HUES48 (cell line): ENCODE measurements at regions not wholly inside any gene's neighbourhood (a gene's known extent, or its start where the extent isn't known, plus 50 kb on each side); places are given as distances from the start of the nearest gene placed in this dataset.

Experiments
- H3K27ac ChIP-seq: one replicate; pipeline ENCODE4 v1.7.0; 2013; ENCODE audit warnings: low read depth, low read length, inconsistent platforms
- H3K27me3 ChIP-seq: 2 replicates; pipeline ENCODE4 v1.6.1; 2013; ENCODE audit warnings: mild to moderate bottlenecking, low read length; ENCODE audit not compliant: control insufficient read depth, insufficient read depth
- H3K36me3 ChIP-seq: 2 replicates; pipeline ENCODE4 v1.6.1; 2013; ENCODE audit warnings: low read length; ENCODE audit not compliant: control insufficient read depth, insufficient read depth
- H3K4me1 ChIP-seq: 2 replicates; pipeline ENCODE4 v1.6.1; 2013; ENCODE audit warnings: mild to moderate bottlenecking, low read length; ENCODE audit not compliant: control insufficient read depth, insufficient read depth
- H3K4me3 ChIP-seq: 2 replicates; pipeline ENCODE4 v1.5.1; 2013; ENCODE audit warnings: mild to moderate bottlenecking, low read depth, low read length
- H3K9ac ChIP-seq: 2 replicates; pipeline ENCODE4 v1.6.1; 2013; ENCODE audit warnings: mild to moderate bottlenecking, low read depth, low read length, moderate library complexity
- H3K9me3 ChIP-seq: 2 replicates; pipeline ENCODE4 v1.6.1; 2013; ENCODE audit warnings: low read length; ENCODE audit not compliant: control insufficient read depth, insufficient read depth

GRCh38 chr10:3293581-3294431 is 121.2 kb upstream of the PITRM1 start:
- H3K27me3 ChIP-seq, result no peaks in the 10 kb centered on the region
- H3K27ac ChIP-seq, result no peak overlapping the region

GRCh38 chr10:3292636-3293035 is 120.1 kb upstream of the PITRM1 start:
- no peak overlapping the region for H3K27ac ChIP-seq
- H3K4me3 ChIP-seq, result no peak overlapping the region
- no peaks in the 10 kb centered on the region for H3K36me3 ChIP-seq
- peaks cover 6% of the 10 kb centered on the region; the same call in 1 of the 2 replicates for H3K4me1 ChIP-seq
- no peaks in the 10 kb centered on the region for H3K9me3 ChIP-seq
- H3K27me3 ChIP-seq, result no peaks in the 10 kb centered on the region
- H3K9ac ChIP-seq, result no peak overlapping the region

More at GRCh38 chr10:3293581-3294431, 121.2 kb upstream of the PITRM1 start:
- no peak overlapping the region for H3K4me3 ChIP-seq
- H3K36me3 ChIP-seq, result no peaks in the 10 kb centered on the region
- no peaks in the 10 kb centered on the region for H3K9me3 ChIP-seq
- peaks cover 6% of the 10 kb centered on the region; the same call in 1 of the 2 replicates for H3K4me1 ChIP-seq
- H3K9ac ChIP-seq, result no peak overlapping the region

- no peak overlapping the region for H3K4me3 ChIP-seq
- H3K4me1 ChIP-seq, result peaks cover 5% of the 10 kb centered on the region; the same call in 1 of the 2 replicates
- H3K9me3 ChIP-seq, result no peaks in the 10 kb centered on the region
- H3K27me3 ChIP-seq, result no peaks in the 10 kb centered on the region
- H3K36me3 ChIP-seq, result no peaks in the 10 kb centered on the region
- H3K27ac ChIP-seq, result no peak overlapping the region
- no peak overlapping the region for H3K9ac ChIP-seq
Observed at GRCh38 chr10:3290550-3290949, 118.0 kb upstream of the PITRM1 start.

GRCh38 chr10:3287572-3288445 is 115.2 kb upstream of the PITRM1 start:
- Histone ChIP-seq H3K9me3 (no peaks in the 10 kb centered on the region), H3K27me3 (no peaks in the 10 kb centered on the region), H3K27ac (no peak overlapping the region), H3K4me3 (no peak overlapping the region), H3K9ac (no peak overlapping the region), H3K4me1 (no peaks in the 10 kb centered on the region), H3K36me3 (no peaks in the 10 kb centered on the region)

GRCh38 chr10:3282674-3283017 is 110.1 kb upstream of the PITRM1 start:
- Histone ChIP-seq H3K4me3 (no peak overlapping the region), H3K36me3 (no peaks in the 10 kb centered on the region), H3K9ac (no peak overlapping the region), H3K9me3 (no peaks in the 10 kb centered on the region), H3K27ac (no peak overlapping the region), H3K27me3 (no peaks in the 10 kb centered on the region), H3K4me1 (no peaks in the 10 kb centered on the region)

- Histone ChIP-seq H3K36me3 (no peaks in the 10 kb centered on the region), H3K9ac (no peak overlapping the region), H3K4me1 (no peaks in the 10 kb centered on the region), H3K4me3 (no peak overlapping the region), H3K27me3 (no peaks in the 10 kb centered on the region), H3K9me3 (no peaks in the 10 kb centered on the region), H3K27ac (no peak overlapping the region)
Observed at GRCh38 chr10:3281941-3282673, 109.5 kb upstream of the PITRM1 start.

- Histone ChIP-seq H3K4me1 (peaks cover 9% of the 10 kb centered on the region; the same call in 1 of the 2 replicates), H3K36me3 (no peaks in the 10 kb centered on the region), H3K27me3 (no peaks in the 10 kb centered on the region), H3K4me3 (no peak overlapping the region), H3K9me3 (no peaks in the 10 kb centered on the region), H3K9ac (no peak overlapping the region), H3K27ac (no peak overlapping the region)
Observed at GRCh38 chr10:3278771-3279170, 106.2 kb upstream of the PITRM1 start.

- H3K9ac ChIP-seq, result no peak overlapping the region
- H3K4me1 ChIP-seq, result peaks cover 18% of the 10 kb centered on the region
- H3K27me3 ChIP-seq, result no peaks in the 10 kb centered on the region
- no peak overlapping the region for H3K27ac ChIP-seq
- H3K36me3 ChIP-seq, result no peaks in the 10 kb centered on the region
- no peak overlapping the region for H3K4me3 ChIP-seq
- no peaks in the 10 kb centered on the region for H3K9me3 ChIP-seq
Observed at GRCh38 chr10:3277566-3277965, 105.0 kb upstream of the PITRM1 start.

- H3K36me3 ChIP-seq, result no peaks in the 10 kb centered on the region
- no peak overlapping the region for H3K9ac ChIP-seq
- H3K27me3 ChIP-seq, result no peaks in the 10 kb centered on the region
- H3K4me1 ChIP-seq, result peaks cover 44% of the 10 kb centered on the region
- H3K27ac ChIP-seq, result no peak overlapping the region
- H3K9me3 ChIP-seq, result no peaks in the 10 kb centered on the region
- no peak overlapping the region for H3K4me3 ChIP-seq
Observed at GRCh38 chr10:3274414-3274813, 101.8 kb upstream of the PITRM1 start.

- Histone ChIP-seq H3K4me1 (peaks cover 44% of the 10 kb centered on the region), H3K9ac (no peak overlapping the region), H3K4me3 (no peak overlapping the region), H3K9me3 (no peaks in the 10 kb centered on the region), H3K27me3 (no peaks in the 10 kb centered on the region), H3K27ac (no peak overlapping the region), H3K36me3 (no peaks in the 10 kb centered on the region)
Observed at GRCh38 chr10:3273966-3274365, 101.4 kb upstream of the PITRM1 start.
